ENCODE measurements at regions not wholly inside any gene's neighbourhood (a gene's known extent, or its start where the extent isn't known, plus 50 kb on each side); places are given as distances from the start of the nearest gene placed in this dataset.

DNA sequence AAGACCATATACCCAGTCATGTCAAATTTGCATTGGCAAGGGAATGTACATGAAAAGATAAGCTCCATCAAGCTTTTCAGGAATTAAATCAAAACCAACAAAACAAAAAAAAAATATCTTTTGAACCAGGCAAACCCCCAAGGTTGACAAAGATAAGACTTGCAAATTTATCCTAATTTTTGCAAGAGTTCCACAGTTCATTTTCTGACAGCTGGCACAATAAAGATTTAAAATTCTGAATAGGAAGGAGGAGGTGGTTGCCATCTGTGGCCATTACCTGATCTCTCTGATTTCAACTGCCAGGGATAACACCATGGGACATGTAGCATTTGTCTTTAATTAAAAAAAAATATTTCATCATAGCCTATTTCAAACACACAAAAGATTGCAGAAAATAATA, 135.9 kb upstream of the SHISA6 start:
- no peaks in the 10 kb centered on the region for H3K4me1 ChIP-seq (ENCODE audit: control insufficient read depth, insufficient read depth, low read length)
- SMC1A ChIA-PET (ENCODE audit: uncharacterized antibody, unreplicated experiment), result no interaction called here
- FAIRE-seq (no peak), ATAC-seq (no peak), DNase-seq (ENCODE audit: low read depth, low spot score) (no peak)
- CTCF ChIA-PET, result no interaction called here
- TF ChIP-seq, protein P1, sequence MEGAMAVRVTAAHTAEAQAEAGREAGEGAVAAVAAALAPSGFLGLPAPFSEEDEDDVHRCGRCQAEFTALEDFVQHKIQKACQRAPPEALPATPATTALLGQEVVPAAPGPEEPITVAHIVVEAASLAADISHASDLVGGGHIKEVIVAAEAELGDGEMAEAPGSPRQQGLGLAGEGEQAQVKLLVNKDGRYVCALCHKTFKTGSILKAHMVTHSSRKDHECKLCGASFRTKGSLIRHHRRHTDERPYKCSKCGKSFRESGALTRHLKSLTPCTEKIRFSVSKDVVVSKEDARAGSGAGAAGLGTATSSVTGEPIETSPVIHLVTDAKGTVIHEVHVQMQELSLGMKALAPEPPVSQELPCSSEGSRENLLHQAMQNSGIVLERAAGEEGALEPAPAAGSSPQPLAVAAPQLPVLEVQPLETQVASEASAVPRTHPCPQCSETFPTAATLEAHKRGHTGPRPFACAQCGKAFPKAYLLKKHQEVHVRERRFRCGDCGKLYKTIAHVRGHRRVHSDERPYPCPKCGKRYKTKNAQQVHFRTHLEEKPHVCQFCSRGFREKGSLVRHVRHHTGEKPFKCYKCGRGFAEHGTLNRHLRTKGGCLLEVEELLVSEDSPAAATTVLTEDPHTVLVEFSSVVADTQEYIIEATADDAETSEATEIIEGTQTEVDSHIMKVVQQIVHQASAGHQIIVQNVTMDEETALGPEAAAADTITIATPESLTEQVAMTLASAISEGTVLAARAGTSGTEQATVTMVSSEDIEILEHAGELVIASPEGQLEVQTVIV (IDR thresholded peaks at IDR 0.05; ENCODE audit: borderline replicate concordance, partially characterized antibody), result no peak
- H2AFZ ChIP-seq (ENCODE audit: control insufficient read depth, low read depth, low read length), result no peak overlapping the region
- H3K9ac ChIP-seq (ENCODE audit: control insufficient read depth, insufficient read depth, low read length), result no peak overlapping the region
- no peak overlapping the region for H3K27ac ChIP-seq (ENCODE audit: control insufficient read depth, insufficient read depth)
- no TSS peak for BruUV-seq (replicated peaks)
- no peaks in the 10 kb centered on the region for H3K36me3 ChIP-seq (ENCODE audit: control insufficient read depth in 2 of 2, insufficient read depth in 2 of 2, low read length in 1 of 2)
- no peak overlapping the region for H3K4me2 ChIP-seq (ENCODE audit: control insufficient read depth, insufficient read depth)
- H3K4me3 ChIP-seq, result no peak overlapping the region
- POLR2A ChIA-PET, result no interaction called here
- no peaks in the 10 kb centered on the region for H3K79me2 ChIP-seq (ENCODE audit: control insufficient read depth, insufficient read depth, low read length)
- intact Hi-C loops (cut with micrococcal nuclease; ENCODE audit: unreplicated experiment) (no loop called here), in situ Hi-C loops (cut with MboI) (loop anchor here (10.0 kb wide), 1 partner anchor 60 kb away; no protein-coding TSS in a partner anchor)
- no peaks in the 10 kb centered on the region for H4K20me1 ChIP-seq (ENCODE audit: control insufficient read depth, insufficient read depth)
- H3K9me3 ChIP-seq (replicated peaks; ENCODE audit: control insufficient read depth, insufficient read depth, low read length), result no peaks in the 10 kb centered on the region; the same call in 2 of the 3 replicates
- no peaks in the 10 kb centered on the region for H3K27me3 ChIP-seq (replicated peaks in 1 of 2; ENCODE audit: control insufficient read depth in 2 of 2, insufficient read depth in 2 of 2, low read length in 1 of 2)
- RAD21 ChIA-PET (ENCODE audit: unreplicated experiment), result no interaction called here

DNA sequence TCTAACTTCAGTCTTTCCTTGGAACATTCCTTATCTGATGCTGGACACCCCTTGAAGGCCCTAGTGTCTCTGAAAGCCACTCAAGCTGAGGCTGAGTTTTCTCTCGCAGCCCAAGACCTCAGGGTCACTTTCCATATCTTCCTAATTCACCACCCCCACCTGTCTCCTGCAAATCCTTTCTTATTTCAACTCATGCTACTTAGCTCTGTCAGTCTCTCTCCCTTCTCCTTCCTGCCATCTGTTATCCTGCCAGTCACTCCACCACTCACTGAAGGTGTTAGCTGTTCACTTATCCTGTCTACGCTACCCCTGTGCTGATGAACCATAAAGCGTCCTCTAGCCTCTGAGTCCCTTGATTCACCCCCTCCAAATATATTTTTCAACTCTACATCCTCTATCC, 143.9 kb upstream of the SHISA6 start:
- ChIA-PET RAD21 (ENCODE audit: unreplicated experiment) (no interaction called here), CTCF (no interaction called here), POLR2A (no interaction called here), SMC1A (ENCODE audit: uncharacterized antibody, unreplicated experiment) (no interaction called here)
- Histone ChIP-seq H3K27ac (ENCODE audit: control insufficient read depth, insufficient read depth) (no peak overlapping the region), H3K4me3 (no peak overlapping the region), H3K79me2 (ENCODE audit: control insufficient read depth, insufficient read depth, low read length) (no peaks in the 10 kb centered on the region), H3K36me3 (ENCODE audit: control insufficient read depth in 2 of 2, insufficient read depth in 2 of 2, low read length in 1 of 2) (no peaks in the 10 kb centered on the region), H3K4me2 (ENCODE audit: control insufficient read depth, insufficient read depth) (no peak overlapping the region), H3K9me3 (replicated peaks; ENCODE audit: control insufficient read depth, insufficient read depth, low read length) (no peaks in the 10 kb centered on the region; the same call in 2 of the 3 replicates), H3K9ac (ENCODE audit: control insufficient read depth, insufficient read depth, low read length) (no peak overlapping the region), H2AFZ (ENCODE audit: control insufficient read depth, low read depth, low read length) (no peak overlapping the region), H3K4me1 (ENCODE audit: control insufficient read depth, insufficient read depth, low read length) (no peaks in the 10 kb centered on the region), H3K27me3 (replicated peaks in 1 of 2; ENCODE audit: control insufficient read depth in 2 of 2, insufficient read depth in 2 of 2, low read length in 1 of 2) (no peaks in the 10 kb centered on the region), H4K20me1 (ENCODE audit: control insufficient read depth, insufficient read depth) (no peaks in the 10 kb centered on the region)
- intact Hi-C loops (cut with micrococcal nuclease; ENCODE audit: unreplicated experiment) (no loop called here), in situ Hi-C loops (cut with MboI) (no loop called here)
- no TSS peak for BruUV-seq (replicated peaks)
- 2% methylated on average over 3 of the region's 3 CpGs for WGBS (ENCODE audit: insufficient coverage, insufficient replicate concordance, low lambda C conversion rate, missing lambda C conversion rate)
- no peak for DNase-seq (ENCODE audit: low read depth, low spot score)
- FAIRE-seq, result no peak
- no peak for ATAC-seq
- TF ChIP-seq, protein P2, sequence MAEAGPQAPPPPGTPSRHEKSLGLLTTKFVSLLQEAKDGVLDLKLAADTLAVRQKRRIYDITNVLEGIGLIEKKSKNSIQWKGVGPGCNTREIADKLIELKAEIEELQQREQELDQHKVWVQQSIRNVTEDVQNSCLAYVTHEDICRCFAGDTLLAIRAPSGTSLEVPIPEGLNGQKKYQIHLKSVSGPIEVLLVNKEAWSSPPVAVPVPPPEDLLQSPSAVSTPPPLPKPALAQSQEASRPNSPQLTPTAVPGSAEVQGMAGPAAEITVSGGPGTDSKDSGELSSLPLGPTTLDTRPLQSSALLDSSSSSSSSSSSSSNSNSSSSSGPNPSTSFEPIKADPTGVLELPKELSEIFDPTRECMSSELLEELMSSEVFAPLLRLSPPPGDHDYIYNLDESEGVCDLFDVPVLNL (IDR thresholded peaks at IDR 0.05; ENCODE audit: low read depth, low read length), result no peak
- TF ChIP-seq CEBPB (IDR thresholded peaks at IDR 0.05; ENCODE audit: borderline replicate concordance in 1 of 2, low read depth in 2 of 2, low read length in 2 of 2) (no peak), DPF2 (IDR thresholded peaks at IDR 0.05) (no peak), SUPT20H (IDR thresholded peaks at IDR 0.05; ENCODE audit: borderline replicate concordance, control insufficient read depth, low read depth, low read length) (no peak), FOS (IDR thresholded peaks at IDR 0.05; ENCODE audit: borderline replicate concordance, extremely low read depth, insufficient read length) (no peak), TCF3 (IDR thresholded peaks at IDR 0.05; ENCODE audit: borderline replicate concordance, insufficient read depth, low read depth, low read length) (no peak), ZNF384 (IDR thresholded peaks at IDR 0.05; ENCODE audit: borderline replicate concordance, low read depth, low read length) (no peak)
- TF ChIP-seq, protein P3, sequence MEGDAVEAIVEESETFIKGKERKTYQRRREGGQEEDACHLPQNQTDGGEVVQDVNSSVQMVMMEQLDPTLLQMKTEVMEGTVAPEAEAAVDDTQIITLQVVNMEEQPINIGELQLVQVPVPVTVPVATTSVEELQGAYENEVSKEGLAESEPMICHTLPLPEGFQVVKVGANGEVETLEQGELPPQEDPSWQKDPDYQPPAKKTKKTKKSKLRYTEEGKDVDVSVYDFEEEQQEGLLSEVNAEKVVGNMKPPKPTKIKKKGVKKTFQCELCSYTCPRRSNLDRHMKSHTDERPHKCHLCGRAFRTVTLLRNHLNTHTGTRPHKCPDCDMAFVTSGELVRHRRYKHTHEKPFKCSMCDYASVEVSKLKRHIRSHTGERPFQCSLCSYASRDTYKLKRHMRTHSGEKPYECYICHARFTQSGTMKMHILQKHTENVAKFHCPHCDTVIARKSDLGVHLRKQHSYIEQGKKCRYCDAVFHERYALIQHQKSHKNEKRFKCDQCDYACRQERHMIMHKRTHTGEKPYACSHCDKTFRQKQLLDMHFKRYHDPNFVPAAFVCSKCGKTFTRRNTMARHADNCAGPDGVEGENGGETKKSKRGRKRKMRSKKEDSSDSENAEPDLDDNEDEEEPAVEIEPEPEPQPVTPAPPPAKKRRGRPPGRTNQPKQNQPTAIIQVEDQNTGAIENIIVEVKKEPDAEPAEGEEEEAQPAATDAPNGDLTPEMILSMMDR (IDR thresholded peaks at IDR 0.05 in 2 of 3, conservative IDR thresholded peaks at IDR 0.05 in 1 of 3; ENCODE audit: control insufficient read depth in 2 of 3, extremely low read depth in 1 of 3, insufficient read depth in 1 of 3, low read depth in 3 of 3, low read length in 3 of 3), result no peak
